HuH-7 (cell line): ENCODE measurements at regions not wholly inside any gene's neighbourhood (a gene's known extent, or its start where the extent isn't known, plus 50 kb on each side); places are given as distances from the start of the nearest gene placed in this dataset.
"Not testable (repeated sequence)": the region's sequence is repeated elsewhere in the genome, so short reads cannot be mapped to it uniquely, and the experiment has no call there.

Experiments
- DNase-seq: peaks from one replicate; pipeline ENCODE4 v3.0.0; 2011; ENCODE audit warnings: low spot score

DNA sequence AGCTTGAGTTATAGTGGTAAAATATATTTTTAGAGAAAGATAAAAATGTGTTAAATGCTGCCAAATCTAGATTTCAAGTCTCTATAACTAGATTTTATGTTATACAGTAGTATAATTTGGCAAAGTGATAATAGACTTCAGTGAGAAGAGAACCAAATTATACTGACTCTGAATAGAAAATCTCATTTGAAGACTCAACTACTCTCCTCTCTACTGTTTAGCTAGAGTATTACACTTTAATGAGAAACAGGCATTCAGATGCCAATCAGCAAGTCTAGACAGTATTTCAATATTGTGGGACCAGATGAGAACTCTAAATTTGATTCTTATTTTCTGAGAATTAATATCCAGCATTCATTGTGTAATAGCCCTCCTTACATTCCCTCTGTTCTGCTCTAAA, 311.2 kb downstream of the SLITRK5 start:
- DNase-seq: no peak

- no peak for DNase-seq
Measured at GRCh38 chr13:87986639-87987250, 315.6 kb downstream of the SLITRK5 start.

GRCh38 chr13:87998081-87998480, 326.9 kb downstream of the SLITRK5 start:
- no peak for DNase-seq

DNA sequence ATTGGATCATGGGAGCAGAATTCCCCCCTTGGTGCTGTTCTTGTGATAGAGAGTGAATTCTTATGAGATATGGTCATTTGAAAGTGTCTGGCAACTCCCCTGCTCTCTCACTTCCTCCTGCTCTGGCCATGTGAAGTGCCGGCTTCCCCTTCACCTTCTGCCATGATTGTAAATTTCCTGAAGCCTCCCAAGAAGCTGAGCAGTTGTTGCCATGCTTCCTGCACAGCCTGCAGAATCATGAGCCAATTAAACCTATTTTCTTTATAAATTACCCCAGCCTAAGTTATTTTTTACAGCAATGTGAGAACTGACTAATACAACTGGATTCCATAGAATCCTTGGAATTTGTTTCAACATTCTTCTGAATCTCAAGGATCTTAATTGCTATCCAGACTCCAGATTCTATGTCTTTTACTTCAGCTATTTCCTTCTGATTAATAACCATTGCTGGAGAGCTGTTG, 328.1 kb downstream of the SLITRK5 start:
- no peak for DNase-seq

DNA sequence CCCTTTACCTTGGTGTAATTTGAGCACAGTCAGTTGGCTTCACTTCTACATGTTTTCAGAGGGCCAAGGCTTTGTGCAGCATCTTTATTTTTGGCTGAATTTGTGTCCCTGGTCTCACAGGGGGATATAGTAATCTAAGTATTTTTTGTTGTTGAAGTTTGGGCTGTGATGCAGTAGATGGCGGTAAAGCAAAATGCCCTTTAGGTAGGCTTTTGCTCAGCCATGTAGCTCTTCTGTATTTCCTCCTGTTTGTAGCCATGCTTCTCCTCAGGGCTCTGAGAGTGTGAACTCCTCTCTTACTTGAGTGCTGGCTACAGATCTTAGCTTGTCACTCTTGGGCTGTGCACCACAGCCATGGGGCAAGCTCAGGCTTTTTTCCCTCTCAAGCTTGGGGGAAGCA, 328.6 kb downstream of the SLITRK5 start:
- no peak for DNase-seq

GRCh38 chr13:88000239-88000638, 329.1 kb downstream of the SLITRK5 start:
- DNase-seq: no peak

GRCh38 chr13:88000787-88001186, 329.6 kb downstream of the SLITRK5 start:
- DNase-seq: no peak

GRCh38 chr13:88005188-88005587, 334.0 kb downstream of the SLITRK5 start:
- DNase-seq: no peak

DNA sequence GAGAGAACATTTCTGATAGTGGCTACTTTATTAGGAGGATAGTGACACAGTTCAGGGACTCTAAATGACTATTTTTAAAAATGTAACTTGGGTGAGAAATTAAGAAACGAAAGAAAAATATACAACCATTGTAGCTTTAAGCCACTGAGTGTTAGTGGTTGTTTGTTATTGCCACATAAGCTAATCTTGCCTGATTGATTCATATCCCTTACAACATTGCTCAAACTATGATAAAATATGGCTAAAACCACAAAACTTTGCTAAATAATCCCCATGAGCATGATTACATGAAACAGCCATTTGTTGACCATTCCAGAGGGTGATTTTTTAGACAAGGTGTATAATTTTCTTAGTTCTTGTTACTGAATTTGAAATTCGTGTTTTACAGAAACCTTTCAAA, 343.4 kb downstream of the SLITRK5 start:
- DNase-seq: no peak

DNA sequence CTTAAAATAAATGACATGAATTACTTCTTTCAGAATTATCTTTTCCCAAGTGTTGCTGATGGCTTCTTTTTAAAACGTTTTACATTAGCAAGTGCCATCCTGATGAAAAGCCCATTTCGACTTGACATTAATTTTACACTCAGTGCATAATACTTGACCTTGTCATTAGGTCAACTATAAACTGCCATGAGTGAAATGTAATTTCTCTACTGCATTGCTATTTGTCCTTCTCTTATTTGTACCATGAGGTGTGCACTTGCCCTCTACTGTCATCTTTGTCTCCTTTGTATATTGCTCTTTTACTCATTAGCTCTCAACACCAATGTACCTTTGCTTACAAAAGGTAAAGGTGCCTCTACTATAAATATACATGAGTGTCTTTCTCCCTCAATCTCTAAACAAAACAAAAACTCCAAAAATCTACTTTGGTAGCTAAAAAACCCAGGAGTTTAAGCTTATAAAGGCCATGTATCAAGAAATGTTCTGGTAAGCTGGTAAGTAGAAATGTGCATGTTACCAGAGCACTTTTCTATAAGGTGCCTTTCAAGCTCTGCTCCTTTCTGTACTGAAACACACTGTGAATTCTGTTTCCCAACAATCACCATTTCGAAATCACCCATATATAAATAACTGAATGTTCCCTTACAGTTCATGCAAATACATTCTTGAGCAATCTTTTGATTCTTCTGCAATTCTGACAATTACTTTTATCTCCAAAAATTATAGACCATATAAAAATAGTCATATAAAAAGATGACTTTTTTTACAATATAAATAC, 351.4 kb downstream of the SLITRK5 start:
- no peak for DNase-seq

- no peak for DNase-seq
Measured at GRCh38 chr13:88026241-88026640, 355.1 kb downstream of the SLITRK5 start.

DNA sequence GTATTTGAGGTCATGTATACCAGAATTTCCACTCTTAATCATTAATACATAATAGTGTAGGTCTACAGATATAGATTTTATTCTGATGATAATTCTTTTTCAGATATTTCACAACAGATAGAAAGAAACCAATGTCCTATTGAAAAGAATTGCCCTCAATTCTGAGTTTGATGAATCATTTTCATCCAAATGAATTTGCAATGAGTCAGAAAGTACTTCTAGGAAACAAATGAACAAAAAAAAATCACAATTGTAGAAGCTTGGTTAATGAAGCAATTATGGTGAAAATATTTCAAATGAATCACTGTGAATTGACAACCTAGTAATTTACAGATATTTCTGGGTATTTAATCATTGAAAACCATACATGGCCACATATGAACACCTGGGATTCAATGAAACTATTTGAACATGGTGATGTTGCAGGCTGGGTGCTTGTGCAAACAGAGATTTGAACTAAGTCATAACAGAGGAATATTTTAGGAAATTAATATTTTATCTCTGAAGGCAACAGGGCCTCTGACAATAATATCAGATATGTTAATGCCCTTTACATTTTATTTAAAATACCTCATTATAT, 360.9 kb downstream of the SLITRK5 start:
- no peak for DNase-seq

DNA sequence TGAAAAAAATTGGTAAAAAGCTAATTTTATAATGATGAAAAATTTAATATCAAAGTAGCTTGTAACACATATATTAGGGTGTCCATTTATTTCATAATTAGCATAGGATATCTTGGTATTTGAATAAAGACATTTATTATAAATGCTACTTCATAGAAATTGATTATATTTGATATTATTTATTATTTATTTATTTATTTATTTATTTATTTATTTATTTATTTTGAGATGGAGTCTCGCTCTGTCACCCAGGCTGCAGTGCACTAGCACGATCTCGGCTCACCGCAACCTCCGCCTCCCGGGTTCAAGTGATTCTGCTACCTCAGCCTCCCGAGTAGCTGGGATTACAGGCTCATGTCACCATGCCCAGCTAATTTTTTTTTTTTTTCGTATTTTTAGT, 365.0 kb downstream of the SLITRK5 start:
- DNase-seq: not testable (repeated sequence)

GRCh38 chr13:88042489-88042888, 371.3 kb downstream of the SLITRK5 start:
- no peak for DNase-seq

- no peak for DNase-seq
Measured at GRCh38 chr13:88051746-88052482, 380.7 kb downstream of the SLITRK5 start.

GRCh38 chr13:88063741-88064140, 392.6 kb downstream of the SLITRK5 start:
- DNase-seq: no peak

- no peak for DNase-seq
Measured at GRCh38 chr13:88066847-88067246, 395.7 kb downstream of the SLITRK5 start.

GRCh38 chr13:88068316-88068715, 397.1 kb downstream of the SLITRK5 start:
- DNase-seq: no peak

GRCh38 chr13:88068975-88069374, 397.8 kb downstream of the SLITRK5 start:
- DNase-seq: peak; percentile 2

DNA sequence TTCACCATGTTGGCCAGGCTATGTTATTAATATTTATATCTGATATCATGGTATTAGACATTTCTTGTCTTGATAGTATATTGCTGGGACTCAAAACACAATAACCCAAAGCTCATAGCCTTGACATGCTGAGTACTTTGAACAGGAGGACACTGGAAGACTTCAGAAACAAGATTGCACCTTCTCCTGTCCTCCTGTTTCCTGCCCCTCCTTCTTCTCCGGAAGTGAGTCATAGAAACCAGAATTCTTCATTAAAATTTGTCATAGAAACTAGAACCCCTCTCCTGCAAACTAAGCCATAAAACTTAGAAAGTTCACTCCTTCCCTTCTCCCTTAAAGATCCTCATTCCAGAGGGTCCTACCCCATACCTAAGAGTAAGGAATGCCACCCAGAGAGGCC, 400.2 kb downstream of the SLITRK5 start:
- DNase-seq: no peak

DNA sequence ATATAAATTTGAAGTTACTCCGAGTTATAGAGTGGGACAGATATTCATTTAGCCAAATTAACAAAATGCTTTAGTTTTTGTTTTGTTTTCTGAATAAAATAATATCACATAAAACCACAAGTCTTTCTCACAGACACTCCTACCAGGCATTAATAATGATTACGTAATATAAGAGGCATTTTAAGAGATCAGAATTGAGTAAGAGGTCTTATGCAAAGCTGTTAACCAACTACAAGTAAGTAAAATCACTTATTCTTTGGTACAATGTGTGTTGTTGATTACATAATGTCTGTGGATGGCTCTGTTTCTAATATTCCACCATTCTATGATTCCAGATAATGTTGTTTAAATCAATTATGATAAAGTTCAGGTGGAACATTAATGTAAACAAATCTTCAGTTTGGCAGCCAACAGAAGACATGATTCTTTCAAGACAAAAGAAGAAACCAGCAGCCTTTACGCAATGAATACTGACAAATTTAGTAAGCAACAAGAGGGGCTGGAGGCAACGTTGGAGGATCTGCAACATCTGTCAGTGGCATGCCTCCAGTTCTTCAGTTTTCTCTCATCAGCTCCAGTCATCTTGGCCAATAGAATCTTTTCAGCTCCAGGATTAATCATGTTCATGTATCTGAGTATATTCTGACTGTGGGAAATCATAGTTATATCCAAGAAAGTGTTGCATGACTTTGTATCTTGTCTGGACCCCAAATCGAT, 403.8 kb downstream of the SLITRK5 start:
- no peak for DNase-seq

DNA sequence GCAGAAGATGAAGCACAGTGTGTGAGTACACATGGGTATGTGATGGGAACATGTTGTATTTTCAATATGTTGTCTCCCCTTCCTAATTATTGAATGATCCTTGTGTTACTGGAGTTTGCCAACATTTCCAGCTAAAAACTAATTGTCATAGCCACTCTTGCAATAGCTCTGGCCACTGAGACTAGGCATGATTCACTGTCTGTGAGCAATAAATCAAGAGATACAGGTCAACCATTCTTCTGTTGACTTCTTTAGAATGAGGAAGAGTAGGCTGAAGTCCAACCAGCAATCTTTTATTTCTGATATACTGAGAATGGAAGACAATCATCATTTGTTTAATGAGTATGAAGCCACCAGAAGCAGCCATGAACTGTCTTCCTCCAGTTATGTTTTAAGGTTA, 413.9 kb downstream of the SLITRK5 start:
- DNase-seq: no peak
